NK-92 treated with Interleukin-12 subunit alpha and Interleukin-12 subunit beta, amount 100 ng/mL, for 24 hours (cell line): ENCODE measurements at regions not wholly inside any gene's neighbourhood (a gene's known extent, or its start where the extent isn't known, plus 50 kb on each side); places are given as distances from the start of the nearest gene placed in this dataset.
"Not testable (repeated sequence)": the region's sequence is repeated elsewhere in the genome, so short reads cannot be mapped to it uniquely, and the experiment has no call there.

Experiments
- DNase-seq: peaks from one replicate; lab custom pipeline; 2025; lab: John Stamatoyannopoulos, UW

GRCh38 chr2:230593765-230594164 lies 118.9 kb upstream of the CAB39 start:
- DNase-seq, result no peak

GRCh38 chr2:230594286-230594840 lies 118.3 kb upstream of the CAB39 start:
- DNase-seq, result no peak

GRCh38 chr2:230599853-230600252 lies 112.8 kb upstream of the CAB39 start:
- DNase-seq, result no peak

- no peak for DNase-seq
Measured at GRCh38 chr2:230600285-230600684, 112.4 kb upstream of the CAB39 start.

GRCh38 chr2:230600881-230601280 lies 111.8 kb upstream of the CAB39 start:
- DNase-seq, result no peak

GRCh38 chr2:230601510-230601909 lies 111.1 kb upstream of the CAB39 start:
- no peak for DNase-seq

GRCh38 chr2:230602562-230603230 lies 109.9 kb upstream of the CAB39 start:
- peak; percentile 68 for DNase-seq

- not testable (repeated sequence) for DNase-seq
Measured at GRCh38 chr2:230603317-230603716, 109.3 kb upstream of the CAB39 start.

- DNase-seq, result not testable (repeated sequence)
Measured at GRCh38 chr2:230604158-230604557, 108.5 kb upstream of the CAB39 start.

- DNase-seq, result no peak
Measured at GRCh38 chr2:230614040-230614439, 98.6 kb upstream of the CAB39 start.

GRCh38 chr2:230614913-230615332 lies 97.7 kb upstream of the CAB39 start:
- DNase-seq, result no peak

GRCh38 chr2:230617256-230617706 lies 95.4 kb upstream of the CAB39 start:
- not testable (repeated sequence) for DNase-seq

GRCh38 chr2:230619491-230619890 lies 93.2 kb upstream of the CAB39 start:
- no peak for DNase-seq

GRCh38 chr2:230625220-230625619 lies 87.4 kb upstream of the CAB39 start:
- DNase-seq, result not testable (repeated sequence)

GRCh38 chr2:230627091-230627490 lies 85.6 kb upstream of the CAB39 start:
- not testable (repeated sequence) for DNase-seq

GRCh38 chr2:230627806-230628724 lies 84.6 kb upstream of the CAB39 start:
- no peak for DNase-seq

- DNase-seq, result no peak
Measured at GRCh38 chr2:230631470-230631869, 81.2 kb upstream of the CAB39 start.

GRCh38 chr2:230634146-230634545 lies 78.5 kb upstream of the CAB39 start:
- DNase-seq, result no peak

GRCh38 chr2:230634721-230635313 lies 77.8 kb upstream of the CAB39 start:
- DNase-seq, result not testable (repeated sequence)

- DNase-seq, result no peak
Measured at GRCh38 chr2:230636684-230637271, 75.9 kb upstream of the CAB39 start.

GRCh38 chr2:230637486-230637885 lies 75.2 kb upstream of the CAB39 start:
- not testable (repeated sequence) for DNase-seq

GRCh38 chr2:230640540-230641011 lies 72.1 kb upstream of the CAB39 start:
- no peak for DNase-seq
